AG04450 (cell line): ENCODE measurements at regions not wholly inside any gene's neighbourhood (a gene's known extent, or its start where the extent isn't known, plus 50 kb on each side); places are given as distances from the start of the nearest gene placed in this dataset.
"Not testable (repeated sequence)": the region's sequence is repeated elsewhere in the genome, so short reads cannot be mapped to it uniquely, and the experiment has no call there.

Experiments used
- CTCF ChIA-PET: fragments of 300-600, 350-600 bp; formaldehyde crosslinking; extraction: SDS; loops from one replicate; lab custom pipeline; 2022; ENCODE audit warnings: antibody characterized with exemption, inconsistent platforms; lab: Charles Lee
- POLR2A ChIA-PET: fragments of 350-600 bp; formaldehyde crosslinking; extraction: SDS; loops from one replicate; lab custom pipeline; 2021; ENCODE audit warnings: antibody characterized with exemption, inconsistent platforms; lab: Yijun Ruan, JAX
- DNase-seq: peaks from one replicate; pipeline ENCODE4 v3.0.0-alpha.2; 2011; ENCODE audit warnings: low read depth, low spot score
- H3K27ac ChIP-seq: one replicate; pipeline ENCODE4 v1.5.1; 2012; ENCODE audit warnings: low read depth, low read length, control low read depth
- H3K27me3 ChIP-seq: one replicate; pipeline ENCODE4 v1.6.0; 2012; ENCODE audit warnings: low read length; ENCODE audit not compliant: control insufficient read depth, insufficient read depth
- H3K4me3 ChIP-seq: 2 replicates; pipeline ENCODE4 v1.5.1; 2011; ENCODE audit warnings: mild to moderate bottlenecking, low read depth, low read length, control low read depth
- H3K9me3 ChIP-seq: 2 replicates; pipeline ENCODE4 v1.5.1; 2012; ENCODE audit warnings: low read length; ENCODE audit not compliant: control insufficient read depth, insufficient read depth
- CTCF ChIP-seq: IDR thresholded peaks from 2 replicates; pipeline ENCODE4 v1.5.1; 2011; ENCODE audit warnings: low read depth, low read length, control low read depth, inconsistent platforms

GRCh38 chr3:6671363-6671762 is 189.6 kb upstream of the GRM7 start:
- ChIA-PET POLR2A (no interaction called here), CTCF (no interaction called here)
- no peak for DNase-seq
- Histone ChIP-seq H3K4me3 (no peak overlapping the region), H3K27ac (no peak overlapping the region), H3K27me3 (no peaks in the 10 kb centered on the region), H3K9me3 (peaks cover 6% of the 10 kb centered on the region)
- no peak for TF ChIP-seq CTCF

GRCh38 chr3:6679510-6679909 is 181.4 kb upstream of the GRM7 start:
- POLR2A ChIA-PET: no interaction called here
- TF ChIP-seq CTCF: no peak
- Histone ChIP-seq H3K27me3 (no peaks in the 10 kb centered on the region), H3K9me3 (peaks cover 6% of the 10 kb centered on the region), H3K27ac (no peak overlapping the region), H3K4me3 (no peak overlapping the region)
- CTCF ChIA-PET: no interaction called here
- DNase-seq: no peak

- POLR2A ChIA-PET: no interaction called here
- Histone ChIP-seq H3K9me3 (peaks cover 6% of the 10 kb centered on the region), H3K4me3 (no peak overlapping the region), H3K27me3 (no peaks in the 10 kb centered on the region), H3K27ac (no peak overlapping the region)
- no peak for DNase-seq
- TF ChIP-seq CTCF: no peak
- CTCF ChIA-PET: no interaction called here
Observed at GRCh38 chr3:6680119-6680806, 180.7 kb upstream of the GRM7 start.

GRCh38 chr3:6697285-6697684 is 163.6 kb upstream of the GRM7 start:
- no peak for DNase-seq
- ChIA-PET CTCF (no interaction called here), POLR2A (no interaction called here)
- Histone ChIP-seq H3K27ac (no peak overlapping the region), H3K9me3 (peaks cover 9% of the 10 kb centered on the region), H3K4me3 (no peak overlapping the region), H3K27me3 (no peaks in the 10 kb centered on the region)
- no peak for TF ChIP-seq CTCF

- no peak overlapping the region for H3K4me3 ChIP-seq
- H3K27me3 ChIP-seq: no peaks in the 10 kb centered on the region
- ChIA-PET CTCF (no interaction called here), POLR2A (no interaction called here)
- no peak for DNase-seq
- H3K9me3 ChIP-seq: peaks cover 9% of the 10 kb centered on the region
- H3K27ac ChIP-seq: no peak overlapping the region
- no peak for TF ChIP-seq CTCF
Observed at GRCh38 chr3:6697722-6698121, 163.2 kb upstream of the GRM7 start.

- DNase-seq, CTCF ChIA-PET, H3K27me3 ChIP-seq, H3K9me3 ChIP-seq, H3K4me3 ChIP-seq, H3K27ac ChIP-seq, POLR2A ChIA-PET: not testable (repeated sequence)
Observed at GRCh38 chr3:6704817-6705216, 156.1 kb upstream of the GRM7 start.
